ENCODE measurements at regions not wholly inside any gene's neighbourhood (a gene's known extent, or its start where the extent isn't known, plus 50 kb on each side); places are given as distances from the start of the nearest gene placed in this dataset.

GRCh38 chr21:25107708-25108107 lies 499.6 kb downstream of the MRPL39 start:
- Histone ChIP-seq H3K4me2 (replicated peaks; ENCODE audit: low read depth, low read length, poor library complexity, severe bottlenecking) (no peak overlapping the region), H2AFZ (ENCODE audit: insufficient read depth, low read depth, low read length, poor library complexity, severe bottlenecking) (no peak overlapping the region), H3K4me3 (ENCODE audit: control extremely low read depth in 1 of 5, extremely low read depth in 1 of 5, insufficient read depth in 1 of 5, low read depth in 2 of 5, low read length in 4 of 5) (no peak overlapping the region), H3K9me3 (ENCODE audit: control extremely low read depth in 1 of 3, control insufficient read depth in 2 of 3, insufficient read depth in 1 of 3, low read length in 2 of 3) (peaks cover 0 to 2% (median 2%) of the 10 kb centered on the region in 3 donors), H4K20me1 (ENCODE audit: control insufficient read depth, insufficient read depth, low read length, poor library complexity, severe bottlenecking) (no peaks in the 10 kb centered on the region), H3K4me1 (ENCODE audit: control insufficient read depth in 2 of 2, insufficient read depth in 2 of 2, low read length in 2 of 2) (no peaks in the 10 kb centered on the region), H3K36me3 (replicated peaks in 1 of 2; ENCODE audit: control extremely low read depth in 1 of 2, control insufficient read depth in 1 of 2, extremely low read depth in 1 of 2, insufficient read depth in 2 of 2, low read length in 1 of 2) (no peaks in the 10 kb centered on the region), H3K79me2 (ENCODE audit: control insufficient read depth, insufficient read depth, low read length) (no peaks in the 10 kb centered on the region), H3K27ac (ENCODE audit: low read length in 2 of 2) (no peak overlapping the region), H3K9ac (ENCODE audit: low read length) (no peak overlapping the region), H3K27me3 (replicated peaks in 1 of 4; ENCODE audit: control extremely low read depth in 1 of 4, control insufficient read depth in 3 of 4, insufficient read depth in 4 of 4, low read length in 3 of 4) (no peaks in the 10 kb centered on the region)
- DNase-seq (no peak), ATAC-seq (ENCODE audit: low read depth) (no peak)
- CTCF ChIA-PET = interaction anchor here (0.7 to 1.0 kb wide), 2 partner anchors 15 to 20 kb away, joined by 3 read pairs; no protein-coding TSS in a partner anchor
- TF ChIP-seq EZH2 (IDR thresholded peaks at IDR 0.05; ENCODE audit: borderline replicate concordance, insufficient read depth, low read depth, low read length, poor library complexity, severe bottlenecking) = no peak
- TF ChIP-seq, protein P1, sequence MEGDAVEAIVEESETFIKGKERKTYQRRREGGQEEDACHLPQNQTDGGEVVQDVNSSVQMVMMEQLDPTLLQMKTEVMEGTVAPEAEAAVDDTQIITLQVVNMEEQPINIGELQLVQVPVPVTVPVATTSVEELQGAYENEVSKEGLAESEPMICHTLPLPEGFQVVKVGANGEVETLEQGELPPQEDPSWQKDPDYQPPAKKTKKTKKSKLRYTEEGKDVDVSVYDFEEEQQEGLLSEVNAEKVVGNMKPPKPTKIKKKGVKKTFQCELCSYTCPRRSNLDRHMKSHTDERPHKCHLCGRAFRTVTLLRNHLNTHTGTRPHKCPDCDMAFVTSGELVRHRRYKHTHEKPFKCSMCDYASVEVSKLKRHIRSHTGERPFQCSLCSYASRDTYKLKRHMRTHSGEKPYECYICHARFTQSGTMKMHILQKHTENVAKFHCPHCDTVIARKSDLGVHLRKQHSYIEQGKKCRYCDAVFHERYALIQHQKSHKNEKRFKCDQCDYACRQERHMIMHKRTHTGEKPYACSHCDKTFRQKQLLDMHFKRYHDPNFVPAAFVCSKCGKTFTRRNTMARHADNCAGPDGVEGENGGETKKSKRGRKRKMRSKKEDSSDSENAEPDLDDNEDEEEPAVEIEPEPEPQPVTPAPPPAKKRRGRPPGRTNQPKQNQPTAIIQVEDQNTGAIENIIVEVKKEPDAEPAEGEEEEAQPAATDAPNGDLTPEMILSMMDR (IDR thresholded peaks at IDR 0.05) = no peak
- H3K4me3 Mint-ChIP-seq = no peak overlapping the region
- POLR2A ChIA-PET = no interaction called here
- no peaks in the 10 kb centered on the region for H3K27me3 Mint-ChIP-seq
- intact Hi-C loops (cut with micrococcal nuclease) = no loop called here
- H3K27ac Mint-ChIP-seq = no peak overlapping the region
- peaks cover 1% of the 10 kb centered on the region for H3K4me1 Mint-ChIP-seq
- WGBS (ENCODE audit: insufficient coverage) = 71% methylated on average over 1 of the region's 3 CpGs
- peaks cover 4% of the 10 kb centered on the region for H3K9me3 Mint-ChIP-seq (ENCODE audit: insufficient read depth)

- CTCF ChIA-PET = interaction anchor here (1.0 kb wide), 1 partner anchor 282 kb away, joined by 3 read pairs; no protein-coding TSS in a partner anchor
- H3K36me3 ChIP-seq (replicated peaks in 1 of 2; ENCODE audit: control extremely low read depth in 1 of 2, control insufficient read depth in 1 of 2, extremely low read depth in 1 of 2, insufficient read depth in 2 of 2, low read length in 1 of 2) = no peaks in the 10 kb centered on the region
- ATAC-seq (ENCODE audit: low read depth) (no peak), DNase-seq (no peak)
- no peaks in the 10 kb centered on the region for H3K4me1 ChIP-seq (ENCODE audit: control insufficient read depth in 2 of 2, insufficient read depth in 2 of 2, low read length in 2 of 2)
- H2AFZ ChIP-seq (ENCODE audit: insufficient read depth, low read depth, low read length, poor library complexity, severe bottlenecking) = no peak overlapping the region
- H3K9me3 Mint-ChIP-seq (ENCODE audit: insufficient read depth) = peaks cover 4% of the 10 kb centered on the region
- no peaks in the 10 kb centered on the region for H3K27me3 Mint-ChIP-seq
- intact Hi-C loops (cut with micrococcal nuclease) = no loop called here
- H3K4me3 Mint-ChIP-seq = no peak overlapping the region
- no peaks in the 10 kb centered on the region for H3K27me3 ChIP-seq (replicated peaks in 1 of 4; ENCODE audit: control extremely low read depth in 1 of 4, control insufficient read depth in 3 of 4, insufficient read depth in 4 of 4, low read length in 3 of 4)
- no peaks in the 10 kb centered on the region for H3K79me2 ChIP-seq (ENCODE audit: control insufficient read depth, insufficient read depth, low read length)
- peaks cover 0 to 2% (median 1%) of the 10 kb centered on the region in 3 donors for H3K9me3 ChIP-seq (ENCODE audit: control extremely low read depth in 1 of 3, control insufficient read depth in 2 of 3, insufficient read depth in 1 of 3, low read length in 2 of 3)
- no peak overlapping the region for H3K27ac ChIP-seq (ENCODE audit: low read length in 2 of 2)
- no peak overlapping the region for H3K9ac ChIP-seq (ENCODE audit: low read length)
- no peak overlapping the region for H3K4me2 ChIP-seq (replicated peaks; ENCODE audit: low read depth, low read length, poor library complexity, severe bottlenecking)
- H3K4me3 ChIP-seq (ENCODE audit: control extremely low read depth in 1 of 5, extremely low read depth in 1 of 5, insufficient read depth in 1 of 5, low read depth in 2 of 5, low read length in 4 of 5) = no peak overlapping the region
- H3K4me1 Mint-ChIP-seq = no peaks in the 10 kb centered on the region
- POLR2A ChIA-PET = no interaction called here
- no peak overlapping the region for H3K27ac Mint-ChIP-seq
- no peaks in the 10 kb centered on the region for H4K20me1 ChIP-seq (ENCODE audit: control insufficient read depth, insufficient read depth, low read length, poor library complexity, severe bottlenecking)
- TF ChIP-seq, protein P1 (IDR thresholded peaks at IDR 0.05) = no peak
- no peak for TF ChIP-seq EZH2 (IDR thresholded peaks at IDR 0.05; ENCODE audit: borderline replicate concordance, insufficient read depth, low read depth, low read length, poor library complexity, severe bottlenecking)
These were observed 503.6 kb downstream of the MRPL39 start for GRCh38 chr21:25103500-25104207.

All from B cell (primary cell).